ENCODE measurements at regions not wholly inside any gene's neighbourhood (a gene's known extent, or its start where the extent isn't known, plus 50 kb on each side); places are given as distances from the start of the nearest gene placed in this dataset.

DNA sequence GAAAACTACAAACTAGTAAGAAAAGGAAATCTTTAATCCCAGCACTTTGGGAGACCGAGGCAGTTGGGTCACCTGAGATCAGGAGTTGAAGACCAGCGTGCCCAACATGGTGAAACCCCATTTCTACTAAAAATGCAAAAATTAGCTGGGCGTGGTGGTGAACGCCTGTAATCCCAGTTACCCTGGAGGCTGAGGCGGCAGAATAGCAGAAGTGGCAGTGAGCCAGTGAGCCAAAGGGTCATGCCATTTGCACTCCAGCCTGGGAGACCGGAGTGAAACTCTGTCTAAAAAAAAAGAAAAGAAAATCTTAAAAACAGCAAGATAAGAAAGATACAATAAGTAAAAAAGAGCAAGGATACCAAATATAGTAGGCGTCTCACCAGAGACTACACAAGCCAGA, 502.9 kb upstream of the ID2 start:
- Histone ChIP-seq H3K27ac (no peak overlapping the region), H3K4me1 (ENCODE audit: low read depth, poor library complexity, severe bottlenecking) (no peaks in the 10 kb centered on the region), H3K9ac (no peak overlapping the region), H3K36me3 (ENCODE audit: insufficient read depth) (no peaks in the 10 kb centered on the region), H4K20me1 (ENCODE audit: insufficient read depth) (no peaks in the 10 kb centered on the region), H3K27me3 (ENCODE audit: insufficient read depth, low read depth) (no peaks in the 10 kb centered on the region), H2AFZ (ENCODE audit: low read depth) (no peak overlapping the region), H3K4me3 (IDR thresholded peaks at IDR 0.05; ENCODE audit: insufficient read depth, low read depth, low read length) (no peak overlapping the region), H3K4me2 (no peak overlapping the region), H3K79me2 (ENCODE audit: insufficient read depth, low read depth) (no peaks in the 10 kb centered on the region)
- TF ChIP-seq, protein P1, sequence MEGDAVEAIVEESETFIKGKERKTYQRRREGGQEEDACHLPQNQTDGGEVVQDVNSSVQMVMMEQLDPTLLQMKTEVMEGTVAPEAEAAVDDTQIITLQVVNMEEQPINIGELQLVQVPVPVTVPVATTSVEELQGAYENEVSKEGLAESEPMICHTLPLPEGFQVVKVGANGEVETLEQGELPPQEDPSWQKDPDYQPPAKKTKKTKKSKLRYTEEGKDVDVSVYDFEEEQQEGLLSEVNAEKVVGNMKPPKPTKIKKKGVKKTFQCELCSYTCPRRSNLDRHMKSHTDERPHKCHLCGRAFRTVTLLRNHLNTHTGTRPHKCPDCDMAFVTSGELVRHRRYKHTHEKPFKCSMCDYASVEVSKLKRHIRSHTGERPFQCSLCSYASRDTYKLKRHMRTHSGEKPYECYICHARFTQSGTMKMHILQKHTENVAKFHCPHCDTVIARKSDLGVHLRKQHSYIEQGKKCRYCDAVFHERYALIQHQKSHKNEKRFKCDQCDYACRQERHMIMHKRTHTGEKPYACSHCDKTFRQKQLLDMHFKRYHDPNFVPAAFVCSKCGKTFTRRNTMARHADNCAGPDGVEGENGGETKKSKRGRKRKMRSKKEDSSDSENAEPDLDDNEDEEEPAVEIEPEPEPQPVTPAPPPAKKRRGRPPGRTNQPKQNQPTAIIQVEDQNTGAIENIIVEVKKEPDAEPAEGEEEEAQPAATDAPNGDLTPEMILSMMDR (conservative IDR thresholded peaks at IDR 0.05; ENCODE audit: low read depth, low read length): no peak

DNA sequence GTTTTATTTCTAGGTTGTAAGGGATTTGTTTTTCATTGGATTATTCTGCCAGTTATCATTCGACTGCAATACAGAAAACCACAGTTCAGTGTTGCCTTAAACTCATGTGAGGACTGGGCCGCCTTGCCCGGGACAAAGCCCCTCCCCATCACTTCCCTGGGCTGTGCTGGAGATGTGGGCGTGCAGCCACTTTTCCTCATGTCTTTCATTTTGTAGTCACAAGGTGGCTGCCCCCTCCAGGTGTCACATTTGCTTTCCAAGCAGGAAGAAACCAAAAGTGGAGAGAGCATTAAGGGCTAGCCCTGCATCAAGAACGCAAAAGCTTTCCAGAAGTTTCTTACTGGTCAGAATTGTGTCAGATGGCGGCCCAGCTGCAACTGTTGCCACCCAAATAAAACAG, 492.5 kb upstream of the ID2 start:
- TF ChIP-seq, protein P1 (conservative IDR thresholded peaks at IDR 0.05; ENCODE audit: low read depth, low read length): no peak

DNA sequence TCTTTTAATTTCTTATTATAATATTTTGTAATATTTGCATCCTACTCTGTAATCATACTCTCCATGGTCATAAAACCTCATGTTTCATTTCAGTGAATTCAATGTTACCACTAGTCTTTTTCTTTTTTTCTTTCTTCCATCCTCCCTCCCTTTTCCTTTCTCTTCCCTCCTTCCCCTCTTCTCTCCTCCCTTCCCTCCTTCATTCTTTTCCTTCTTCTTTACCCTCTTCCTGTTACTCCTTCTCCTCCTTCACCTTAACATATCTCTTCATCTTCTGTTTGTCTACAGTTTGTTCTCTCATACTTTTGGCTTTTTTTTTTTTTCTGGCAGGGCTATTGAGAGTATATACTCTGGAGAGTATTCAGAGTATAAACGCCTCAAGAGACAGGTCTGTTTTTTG, 491.6 kb upstream of the ID2 start:
- no peaks in the 10 kb centered on the region for H4K20me1 ChIP-seq (ENCODE audit: insufficient read depth)
- no peaks in the 10 kb centered on the region for H3K4me1 ChIP-seq (ENCODE audit: low read depth, poor library complexity, severe bottlenecking)
- H3K4me2 ChIP-seq: no peak overlapping the region
- H3K9ac ChIP-seq: no peak overlapping the region
- no peaks in the 10 kb centered on the region for H3K79me2 ChIP-seq (ENCODE audit: insufficient read depth, low read depth)
- TF ChIP-seq, protein P1 (conservative IDR thresholded peaks at IDR 0.05; ENCODE audit: low read depth, low read length): no peak
- no peak overlapping the region for H3K27ac ChIP-seq
- H2AFZ ChIP-seq (ENCODE audit: low read depth): no peak overlapping the region
- H3K4me3 ChIP-seq (IDR thresholded peaks at IDR 0.05; ENCODE audit: insufficient read depth, low read depth, low read length): no peak overlapping the region
- H3K36me3 ChIP-seq (ENCODE audit: insufficient read depth): no peaks in the 10 kb centered on the region
- H3K27me3 ChIP-seq (ENCODE audit: insufficient read depth, low read depth): no peaks in the 10 kb centered on the region

More for the DNA sequence above, 492.5 kb upstream of the ID2 start:
- no peaks in the 10 kb centered on the region for H4K20me1 ChIP-seq (ENCODE audit: insufficient read depth)
- H2AFZ ChIP-seq (ENCODE audit: low read depth): no peak overlapping the region
- no peaks in the 10 kb centered on the region for H3K79me2 ChIP-seq (ENCODE audit: insufficient read depth, low read depth)
- no peaks in the 10 kb centered on the region for H3K27me3 ChIP-seq (ENCODE audit: insufficient read depth, low read depth)
- no peak overlapping the region for H3K4me2 ChIP-seq
- H3K4me3 ChIP-seq (IDR thresholded peaks at IDR 0.05; ENCODE audit: insufficient read depth, low read depth, low read length): no peak overlapping the region
- no peak overlapping the region for H3K27ac ChIP-seq
- no peaks in the 10 kb centered on the region for H3K36me3 ChIP-seq (ENCODE audit: insufficient read depth)
- H3K4me1 ChIP-seq (ENCODE audit: low read depth, poor library complexity, severe bottlenecking): no peaks in the 10 kb centered on the region
- H3K9ac ChIP-seq: no peak overlapping the region

DNA sequence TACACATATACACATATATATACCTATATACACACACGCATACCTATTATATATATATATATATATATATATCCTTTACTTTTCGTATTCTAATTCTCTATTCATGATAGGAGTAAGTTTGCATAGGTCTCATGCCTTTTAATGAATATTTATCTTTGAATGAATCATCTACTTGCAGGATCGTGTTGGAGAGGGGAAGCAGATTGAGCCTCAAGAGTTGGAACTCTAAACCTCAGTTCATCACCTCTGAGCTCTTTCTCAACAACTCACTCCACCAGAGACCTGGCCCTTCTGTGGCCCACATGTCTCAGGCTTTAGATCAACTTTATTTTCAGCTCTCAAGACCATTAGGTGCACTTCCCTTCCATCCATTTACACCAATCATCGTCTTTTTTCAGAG, 490.4 kb upstream of the ID2 start:
- H3K36me3 ChIP-seq (ENCODE audit: insufficient read depth): no peaks in the 10 kb centered on the region
- TF ChIP-seq, protein P1 (conservative IDR thresholded peaks at IDR 0.05; ENCODE audit: low read depth, low read length): no peak
- no peaks in the 10 kb centered on the region for H4K20me1 ChIP-seq (ENCODE audit: insufficient read depth)
- H3K27ac ChIP-seq: no peak overlapping the region
- H3K79me2 ChIP-seq (ENCODE audit: insufficient read depth, low read depth): no peaks in the 10 kb centered on the region
- no peaks in the 10 kb centered on the region for H3K4me1 ChIP-seq (ENCODE audit: low read depth, poor library complexity, severe bottlenecking)
- H3K9ac ChIP-seq: no peak overlapping the region
- no peak overlapping the region for H2AFZ ChIP-seq (ENCODE audit: low read depth)
- no peaks in the 10 kb centered on the region for H3K27me3 ChIP-seq (ENCODE audit: insufficient read depth, low read depth)
- no peak overlapping the region for H3K4me3 ChIP-seq (IDR thresholded peaks at IDR 0.05; ENCODE audit: insufficient read depth, low read depth, low read length)
- no peak overlapping the region for H3K4me2 ChIP-seq

Data from KMS-11 (cell line).